ENCODE measurements at regions not wholly inside any gene's neighbourhood (a gene's known extent, or its start where the extent isn't known, plus 50 kb on each side); places are given as distances from the start of the nearest gene placed in this dataset.

- Histone ChIP-seq H3K36me3 (ENCODE audit: control insufficient read depth, insufficient read depth, low read length) (no peaks in the 10 kb centered on the region), H3K4me3 (ENCODE audit: low read depth, low read length) (no peak overlapping the region), H3K27me3 (ENCODE audit: control insufficient read depth, insufficient read depth, low read length) (no peaks in the 10 kb centered on the region)
- DNase-seq (ENCODE audit: low read depth) = peak; percentile 94
- no peak for FAIRE-seq
- no peak for TF ChIP-seq CTCF (IDR thresholded peaks at IDR 0.05; ENCODE audit: insufficient read depth, low read length, severe bottlenecking)
Measured at GRCh38 chrY:15749533-15750433, 1225.5 kb downstream of the NLGN4Y start.

GRCh38 chrY:15751001-15751400 lies 1226.7 kb downstream of the NLGN4Y start:
- FAIRE-seq = no peak
- Histone ChIP-seq H3K27me3 (ENCODE audit: control insufficient read depth, insufficient read depth, low read length) (no peaks in the 10 kb centered on the region), H3K4me3 (ENCODE audit: low read depth, low read length) (no peak overlapping the region), H3K36me3 (ENCODE audit: control insufficient read depth, insufficient read depth, low read length) (no peaks in the 10 kb centered on the region)
- no peak for TF ChIP-seq CTCF (IDR thresholded peaks at IDR 0.05; ENCODE audit: insufficient read depth, low read length, severe bottlenecking)
- peak; percentile 64 for DNase-seq (ENCODE audit: low read depth)

GRCh38 chrY:15756266-15756665 lies 1231.9 kb downstream of the NLGN4Y start:
- H3K27me3 ChIP-seq (ENCODE audit: control insufficient read depth, insufficient read depth, low read length) = no peaks in the 10 kb centered on the region
- DNase-seq (ENCODE audit: low read depth) = no peak
- FAIRE-seq = no peak
- no peak overlapping the region for H3K4me3 ChIP-seq (ENCODE audit: low read depth, low read length)
- no peaks in the 10 kb centered on the region for H3K36me3 ChIP-seq (ENCODE audit: control insufficient read depth, insufficient read depth, low read length)
- TF ChIP-seq CTCF (IDR thresholded peaks at IDR 0.05; ENCODE audit: insufficient read depth, low read length, severe bottlenecking) = no peak

GRCh38 chrY:15773579-15773978 lies 1249.2 kb downstream of the NLGN4Y start:
- Histone ChIP-seq H3K27me3 (ENCODE audit: control insufficient read depth, insufficient read depth, low read length) (no peaks in the 10 kb centered on the region), H3K4me3 (ENCODE audit: low read depth, low read length) (no peak overlapping the region), H3K36me3 (ENCODE audit: control insufficient read depth, insufficient read depth, low read length) (no peaks in the 10 kb centered on the region)
- TF ChIP-seq CTCF (IDR thresholded peaks at IDR 0.05; ENCODE audit: insufficient read depth, low read length, severe bottlenecking) = no peak
- DNase-seq (ENCODE audit: low read depth) (no peak), FAIRE-seq (no peak)

GRCh38 chrY:15775880-15776279 lies 1251.6 kb downstream of the NLGN4Y start:
- no peaks in the 10 kb centered on the region for H3K36me3 ChIP-seq (ENCODE audit: control insufficient read depth, insufficient read depth, low read length)
- no peak overlapping the region for H3K4me3 ChIP-seq (ENCODE audit: low read depth, low read length)
- no peak for TF ChIP-seq CTCF (IDR thresholded peaks at IDR 0.05; ENCODE audit: insufficient read depth, low read length, severe bottlenecking)
- no peak for FAIRE-seq
- H3K27me3 ChIP-seq (ENCODE audit: control insufficient read depth, insufficient read depth, low read length) = no peaks in the 10 kb centered on the region
- DNase-seq (ENCODE audit: low read depth) = no peak

Data from bronchial epithelial cell (primary cell).